IPS-NIHi7 (cell line): ENCODE measurements at regions not wholly inside any gene's neighbourhood (a gene's known extent, or its start where the extent isn't known, plus 50 kb on each side); places are given as distances from the start of the nearest gene placed in this dataset.

Experiments used
- DNase-seq: peaks from one replicate; pipeline ENCODE4 v3.0.0; 2012; ENCODE audit warnings: mixed read lengths; ENCODE audit errors: extremely low spot score

- no peak for DNase-seq
Observed at GRCh38 chr6:91412532-91412931, 825.7 kb upstream of the MAP3K7 start.

GRCh38 chr6:91407706-91408105 lies 820.8 kb upstream of the MAP3K7 start:
- DNase-seq: no peak

- no peak for DNase-seq
Observed at GRCh38 chr6:91392951-91393350, 806.1 kb upstream of the MAP3K7 start.

- DNase-seq: peak; percentile 56
Observed at GRCh38 chr6:91387290-91388059, 800.6 kb upstream of the MAP3K7 start.

- DNase-seq: no peak
Observed at GRCh38 chr6:91386204-91386603, 799.3 kb upstream of the MAP3K7 start.

- no peak for DNase-seq
Observed at GRCh38 chr6:91383207-91383606, 796.3 kb upstream of the MAP3K7 start.

GRCh38 chr6:91376686-91377085 lies 789.8 kb upstream of the MAP3K7 start:
- no peak for DNase-seq

GRCh38 chr6:91366781-91367180 lies 779.9 kb upstream of the MAP3K7 start:
- DNase-seq: no peak

- no peak for DNase-seq
Observed at GRCh38 chr6:91358986-91359385, 772.1 kb upstream of the MAP3K7 start.

- DNase-seq: no peak
Observed at GRCh38 chr6:91352878-91353277, 766.0 kb upstream of the MAP3K7 start.

GRCh38 chr6:91352321-91352720 lies 765.4 kb upstream of the MAP3K7 start:
- DNase-seq: no peak

GRCh38 chr6:91350146-91350908 lies 763.5 kb upstream of the MAP3K7 start:
- DNase-seq: no peak

- no peak for DNase-seq
Observed at GRCh38 chr6:91341473-91341872, 754.6 kb upstream of the MAP3K7 start.

- DNase-seq: no peak
Observed at GRCh38 chr6:91340896-91341395, 754.1 kb upstream of the MAP3K7 start.

GRCh38 chr6:91337967-91338366 lies 751.1 kb upstream of the MAP3K7 start:
- DNase-seq: no peak

GRCh38 chr6:91330896-91331295 lies 744.0 kb upstream of the MAP3K7 start:
- DNase-seq: no peak

GRCh38 chr6:91328241-91328640 lies 741.4 kb upstream of the MAP3K7 start:
- DNase-seq: no peak

- DNase-seq: no peak
Observed at GRCh38 chr6:91324711-91325110, 737.8 kb upstream of the MAP3K7 start.

- no peak for DNase-seq
Observed at GRCh38 chr6:91317984-91318383, 731.1 kb upstream of the MAP3K7 start.

- no peak for DNase-seq
Observed at GRCh38 chr6:91317247-91317835, 730.5 kb upstream of the MAP3K7 start.

- no peak for DNase-seq
Observed at GRCh38 chr6:91310178-91310577, 723.3 kb upstream of the MAP3K7 start.

- no peak for DNase-seq
Observed at GRCh38 chr6:91305755-91306154, 718.9 kb upstream of the MAP3K7 start.

GRCh38 chr6:91304521-91304920 lies 717.6 kb upstream of the MAP3K7 start:
- no peak for DNase-seq
